ENCODE measurements at regions not wholly inside any gene's neighbourhood (a gene's known extent, or its start where the extent isn't known, plus 50 kb on each side); places are given as distances from the start of the nearest gene placed in this dataset.

- no peak overlapping the region for H2AK9ac ChIP-seq (replicated peaks; ENCODE audit: low read depth, low read length, poor library complexity)
- H4K8ac ChIP-seq (ENCODE audit: low read depth in 2 of 2, low read length in 2 of 2) = no peak overlapping the region
- no peaks in the 10 kb centered on the region for H3K79me1 ChIP-seq (ENCODE audit: low read depth in 1 of 2, low read length in 2 of 2)
- ATAC-seq (ENCODE audit: low read depth) (no peak), DNase-seq (no peak)
- ChIA-PET CTCF (interaction anchor here (1.1 to 1.6 kb wide), 3 partner anchors 19 to 129 kb away, joined by 3 to 7 read pairs (median 3); no protein-coding TSS in a partner anchor), POLR2A (ENCODE audit: unreplicated experiment) (no interaction called here)
- no peaks in the 10 kb centered on the region for H3K9me3 ChIP-seq (ENCODE audit: control insufficient read depth, insufficient read depth, low read length)
- WGBS, 2 experiments (ENCODE audit: extremely low coverage in 2 of 2, insufficient read length in 1 of 2) = 60% methylated on average over 4 of the region's 4 CpGs; no CpG with 5 or more reads in 1 of the 2 experiments
- no peak overlapping the region for H3K23ac ChIP-seq (ENCODE audit: low read depth, low read length)
- no peak overlapping the region for H3K56ac ChIP-seq (ENCODE audit: extremely low read depth, insufficient read depth, low read length)
- no peak overlapping the region for H2BK15ac ChIP-seq (ENCODE audit: low read depth, low read length)
- dilution Hi-C loops (cut with HindIII; ENCODE audit: low sequenced_read_pairs, unreplicated experiment) (no loop called here), intact Hi-C loops (cut with micrococcal nuclease) (no loop called here), in situ Hi-C loops (cut with MboI; ENCODE audit: low sequenced_read_pairs) (no loop called here)
- H4K5ac ChIP-seq (ENCODE audit: low read depth, low read length) = no peak overlapping the region
- no peak overlapping the region for H3K14ac ChIP-seq (replicated peaks; ENCODE audit: low read depth, low read length)
- H3K9ac ChIP-seq (ENCODE audit: low read depth, low read length) = no peak overlapping the region
- no peak overlapping the region for H2AK5ac ChIP-seq (ENCODE audit: low read depth, low read length)
- H3K36me3 ChIP-seq (ENCODE audit: control insufficient read depth, insufficient read depth, low read length) = no peaks in the 10 kb centered on the region
- no peaks in the 10 kb centered on the region for H4K20me1 ChIP-seq (ENCODE audit: insufficient read depth, low read length)
- H3K27me3 ChIP-seq (ENCODE audit: control insufficient read depth, insufficient read depth, low read length) = no peaks in the 10 kb centered on the region; the same call in 1 of the 2 replicates
- no peak overlapping the region for H3K27ac ChIP-seq (ENCODE audit: insufficient read depth, low read length)
- no peak overlapping the region for H3K18ac ChIP-seq (ENCODE audit: low read depth, low read length)
- no peak overlapping the region for H2BK120ac ChIP-seq (ENCODE audit: low read depth, low read length)
- H3K9me1 ChIP-seq (ENCODE audit: insufficient read depth, low read length) = peaks cover 12% of the 10 kb centered on the region
- H4K91ac ChIP-seq (ENCODE audit: insufficient read depth, low read depth, low read length) = no peak overlapping the region
- peaks cover 6% of the 10 kb centered on the region; the same call in 1 of the 2 replicates for H3K4me1 ChIP-seq (ENCODE audit: control insufficient read depth, insufficient read depth, low read length)
- no peak overlapping the region for H2AFZ ChIP-seq (replicated peaks; ENCODE audit: low read length, poor library complexity)
- no peak overlapping the region for H2BK5ac ChIP-seq (ENCODE audit: low read depth, low read length, poor library complexity, severe bottlenecking)
- no peak overlapping the region for H3K4me2 ChIP-seq (ENCODE audit: low read depth, low read length)
- TF ChIP-seq FOS (IDR thresholded peaks at IDR 0.05; ENCODE audit: low read depth, low read length) = no peak
- no peak for TF ChIP-seq POLR2A (IDR thresholded peaks at IDR 0.05; ENCODE audit: low read depth, low read length)
- no peak for TF ChIP-seq CTCF (conservative IDR thresholded peaks at IDR 0.05; ENCODE audit: low read depth, low read length)
- TF ChIP-seq RFX5 (IDR thresholded peaks at IDR 0.05; ENCODE audit: low read depth, low read length) = no peak
- no peak for TF ChIP-seq BHLHE40 (IDR thresholded peaks at IDR 0.05; ENCODE audit: low read depth, low read length)
- no peak for TF ChIP-seq NFE2L2 (IDR thresholded peaks at IDR 0.05; ENCODE audit: low read depth, low read length)
- no peak for TF ChIP-seq CEBPB (IDR thresholded peaks at IDR 0.05; ENCODE audit: low read depth, low read length)
- no TSS peak for BruUV-seq (replicated peaks)
- H2BK20ac ChIP-seq (ENCODE audit: low read depth, low read length) = no peak overlapping the region
- H3K4me3 ChIP-seq (ENCODE audit: insufficient read depth, low read depth, low read length) = no peak overlapping the region
- no peak overlapping the region; the same call in 1 of the 2 replicates for H3K4ac ChIP-seq (ENCODE audit: low read depth, low read length)
These were observed 85.0 kb upstream of the PLET1 start for GRCh38 chr11:112345706-112346105.
